ENCODE measurements at regions not wholly inside any gene's neighbourhood (a gene's known extent, or its start where the extent isn't known, plus 50 kb on each side); places are given as distances from the start of the nearest gene placed in this dataset.

DNA sequence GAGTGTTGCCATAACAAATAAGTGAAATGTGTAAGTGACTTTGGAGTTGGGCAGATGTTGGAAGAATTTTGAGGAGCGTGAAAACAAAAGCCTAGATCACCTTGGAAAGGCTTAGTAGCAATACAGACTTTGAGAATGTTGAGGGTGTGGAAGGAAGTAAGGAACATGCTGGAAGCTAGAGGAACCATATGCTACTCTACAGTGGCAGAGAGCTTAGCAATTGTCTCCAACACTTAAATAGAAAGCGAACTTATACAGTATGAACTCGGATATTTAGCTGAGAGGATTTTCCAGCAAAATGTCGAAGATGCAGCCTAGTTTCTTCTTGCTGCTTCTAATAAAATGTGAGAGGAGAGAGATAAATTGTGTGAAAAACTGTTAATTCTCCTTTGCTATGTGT is 271.2 kb downstream of the ADRA2A start:
- Histone ChIP-seq H3K36me3 (ENCODE audit: control insufficient read depth in 2 of 2, insufficient read depth in 1 of 2, low read length in 2 of 2) (no peaks in the 10 kb centered on the region), H3K9me3 (ENCODE audit: control insufficient read depth, insufficient read depth, low read depth, low read length) (no peaks in the 10 kb centered on the region), H3K27ac (ENCODE audit: extremely low read depth, low read depth, low read length) (no peak overlapping the region), H3K4me3 (ENCODE audit: low read depth, low read length) (no peak overlapping the region), H3K4me1 (ENCODE audit: control insufficient read depth, insufficient read depth, low read length) (no peaks in the 10 kb centered on the region)
- TF ChIP-seq, protein P1, sequence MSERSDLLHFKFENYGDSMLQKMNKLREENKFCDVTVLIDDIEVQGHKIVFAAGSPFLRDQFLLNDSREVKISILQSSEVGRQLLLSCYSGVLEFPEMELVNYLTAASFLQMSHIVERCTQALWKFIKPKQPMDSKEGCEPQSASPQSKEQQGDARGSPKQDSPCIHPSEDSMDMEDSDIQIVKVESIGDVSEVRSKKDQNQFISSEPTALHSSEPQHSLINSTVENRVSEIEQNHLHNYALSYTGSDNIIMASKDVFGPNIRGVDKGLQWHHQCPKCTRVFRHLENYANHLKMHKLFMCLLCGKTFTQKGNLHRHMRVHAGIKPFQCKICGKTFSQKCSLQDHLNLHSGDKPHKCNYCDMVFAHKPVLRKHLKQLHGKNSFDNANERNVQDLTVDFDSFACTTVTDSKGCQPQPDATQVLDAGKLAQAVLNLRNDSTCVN (tag by site-specific recombination; optimal IDR thresholded peaks at IDR 0.05), result no peak
- TF ChIP-seq KLF1 (tag by site-specific recombination; IDR thresholded peaks at IDR 0.05), result no peak
- TF ChIP-seq ZNF621 (tag by site-specific recombination; IDR thresholded peaks at IDR 0.05), result no peak
- no peak for TF ChIP-seq ZNF600 (tag by site-specific recombination; IDR thresholded peaks at IDR 0.05)
- TF ChIP-seq, protein P2, sequence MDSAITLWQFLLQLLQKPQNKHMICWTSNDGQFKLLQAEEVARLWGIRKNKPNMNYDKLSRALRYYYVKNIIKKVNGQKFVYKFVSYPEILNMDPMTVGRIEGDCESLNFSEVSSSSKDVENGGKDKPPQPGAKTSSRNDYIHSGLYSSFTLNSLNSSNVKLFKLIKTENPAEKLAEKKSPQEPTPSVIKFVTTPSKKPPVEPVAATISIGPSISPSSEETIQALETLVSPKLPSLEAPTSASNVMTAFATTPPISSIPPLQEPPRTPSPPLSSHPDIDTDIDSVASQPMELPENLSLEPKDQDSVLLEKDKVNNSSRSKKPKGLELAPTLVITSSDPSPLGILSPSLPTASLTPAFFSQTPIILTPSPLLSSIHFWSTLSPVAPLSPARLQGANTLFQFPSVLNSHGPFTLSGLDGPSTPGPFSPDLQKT (IDR thresholded peaks at IDR 0.05; ENCODE audit: borderline replicate concordance, low read depth, low read length), result no peak
- no peak for TF ChIP-seq OVOL3 (tag by site-specific recombination; IDR thresholded peaks at IDR 0.05)
- TF ChIP-seq MYNN (tag by site-specific recombination; IDR thresholded peaks at IDR 0.05; ENCODE audit: borderline replicate concordance), result no peak
- TF ChIP-seq, protein P3, sequence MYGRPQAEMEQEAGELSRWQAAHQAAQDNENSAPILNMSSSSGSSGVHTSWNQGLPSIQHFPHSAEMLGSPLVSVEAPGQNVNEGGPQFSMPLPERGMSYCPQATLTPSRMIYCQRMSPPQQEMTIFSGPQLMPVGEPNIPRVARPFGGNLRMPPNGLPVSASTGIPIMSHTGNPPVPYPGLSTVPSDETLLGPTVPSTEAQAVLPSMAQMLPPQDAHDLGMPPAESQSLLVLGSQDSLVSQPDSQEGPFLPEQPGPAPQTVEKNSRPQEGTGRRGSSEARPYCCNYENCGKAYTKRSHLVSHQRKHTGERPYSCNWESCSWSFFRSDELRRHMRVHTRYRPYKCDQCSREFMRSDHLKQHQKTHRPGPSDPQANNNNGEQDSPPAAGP (tag by site-specific recombination; IDR thresholded peaks at IDR 0.05), result no peak
- TF ChIP-seq ZBTB20 (tag by site-specific recombination; IDR thresholded peaks at IDR 0.05), result no peak
- TF ChIP-seq ZNF768 (tag by site-specific recombination; IDR thresholded peaks at IDR 0.05), result no peak
- TF ChIP-seq ZNF560 (tag by site-specific recombination; IDR thresholded peaks at IDR 0.05; ENCODE audit: borderline replicate concordance), result no peak
- TF ChIP-seq ZNF140 (tag by site-specific recombination; IDR thresholded peaks at IDR 0.05), result no peak
- TF ChIP-seq ZNF37A (tag by site-specific recombination; IDR thresholded peaks at IDR 0.05), result no peak
- TF ChIP-seq, protein P4, sequence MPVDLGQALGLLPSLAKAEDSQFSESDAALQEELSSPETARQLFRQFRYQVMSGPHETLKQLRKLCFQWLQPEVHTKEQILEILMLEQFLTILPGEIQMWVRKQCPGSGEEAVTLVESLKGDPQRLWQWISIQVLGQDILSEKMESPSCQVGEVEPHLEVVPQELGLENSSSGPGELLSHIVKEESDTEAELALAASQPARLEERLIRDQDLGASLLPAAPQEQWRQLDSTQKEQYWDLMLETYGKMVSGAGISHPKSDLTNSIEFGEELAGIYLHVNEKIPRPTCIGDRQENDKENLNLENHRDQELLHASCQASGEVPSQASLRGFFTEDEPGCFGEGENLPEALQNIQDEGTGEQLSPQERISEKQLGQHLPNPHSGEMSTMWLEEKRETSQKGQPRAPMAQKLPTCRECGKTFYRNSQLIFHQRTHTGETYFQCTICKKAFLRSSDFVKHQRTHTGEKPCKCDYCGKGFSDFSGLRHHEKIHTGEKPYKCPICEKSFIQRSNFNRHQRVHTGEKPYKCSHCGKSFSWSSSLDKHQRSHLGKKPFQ (tag by site-specific recombination; IDR thresholded peaks at IDR 0.05), result no peak
- TF ChIP-seq, protein P5, sequence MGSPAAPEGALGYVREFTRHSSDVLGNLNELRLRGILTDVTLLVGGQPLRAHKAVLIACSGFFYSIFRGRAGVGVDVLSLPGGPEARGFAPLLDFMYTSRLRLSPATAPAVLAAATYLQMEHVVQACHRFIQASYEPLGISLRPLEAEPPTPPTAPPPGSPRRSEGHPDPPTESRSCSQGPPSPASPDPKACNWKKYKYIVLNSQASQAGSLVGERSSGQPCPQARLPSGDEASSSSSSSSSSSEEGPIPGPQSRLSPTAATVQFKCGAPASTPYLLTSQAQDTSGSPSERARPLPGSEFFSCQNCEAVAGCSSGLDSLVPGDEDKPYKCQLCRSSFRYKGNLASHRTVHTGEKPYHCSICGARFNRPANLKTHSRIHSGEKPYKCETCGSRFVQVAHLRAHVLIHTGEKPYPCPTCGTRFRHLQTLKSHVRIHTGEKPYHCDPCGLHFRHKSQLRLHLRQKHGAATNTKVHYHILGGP (tag by site-specific recombination; IDR thresholded peaks at IDR 0.05), result no peak
- TF ChIP-seq ZNF10 (tag by site-specific recombination; IDR thresholded peaks at IDR 0.05), result no peak
- no peak for TF ChIP-seq ZNF391 (tag by site-specific recombination; IDR thresholded peaks at IDR 0.05; ENCODE audit: borderline replicate concordance, low read depth)
- TF ChIP-seq GLI2 (tag by site-specific recombination; IDR thresholded peaks at IDR 0.05; ENCODE audit: borderline replicate concordance, low read depth), result no peak
- POLR2A ChIA-PET, result no interaction called here
- CTCF ChIA-PET, result interaction anchor here (1.8 kb wide), 1 partner anchor 272 kb away, joined by 7 read pairs; no protein-coding TSS in a partner anchor

DNA sequence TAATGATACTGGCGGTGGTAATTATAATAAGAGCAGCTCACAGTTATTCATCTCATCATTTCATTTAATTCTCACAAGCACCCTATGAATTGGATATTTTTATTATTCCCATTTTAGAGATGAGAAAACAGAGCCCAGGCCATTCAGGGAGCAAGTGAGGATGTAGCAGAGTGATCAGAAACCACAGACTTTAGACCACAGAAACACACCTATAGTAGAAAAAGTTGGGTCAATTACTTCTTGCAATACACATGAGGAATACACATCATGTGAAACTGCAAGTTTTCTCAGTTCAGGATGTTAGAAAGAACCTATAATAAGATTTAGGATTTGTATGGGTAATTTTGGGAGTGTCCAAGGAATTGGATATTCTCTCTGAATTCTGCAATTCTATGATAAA is 278.0 kb downstream of the ADRA2A start:
- Histone ChIP-seq H3K27ac (ENCODE audit: extremely low read depth, low read depth, low read length) (no peak overlapping the region), H3K9me3 (ENCODE audit: control insufficient read depth, insufficient read depth, low read depth, low read length) (no peaks in the 10 kb centered on the region), H3K4me3 (ENCODE audit: low read depth, low read length) (no peak overlapping the region), H3K36me3 (ENCODE audit: control insufficient read depth in 2 of 2, insufficient read depth in 1 of 2, low read length in 2 of 2) (no peaks in the 10 kb centered on the region), H3K4me1 (ENCODE audit: control insufficient read depth, insufficient read depth, low read length) (no peaks in the 10 kb centered on the region; the same call in 1 of the 2 replicates)
- POLR2A ChIA-PET, result no interaction called here
- no peak for TF ChIP-seq ZBTB48 (tag by site-specific recombination; IDR thresholded peaks at IDR 0.05)
- no peak for TF ChIP-seq ZNF394 (tag by site-specific recombination; IDR thresholded peaks at IDR 0.05; ENCODE audit: borderline replicate concordance)
- no peak for TF ChIP-seq ZNF561 (tag by site-specific recombination; IDR thresholded peaks at IDR 0.05; ENCODE audit: borderline replicate concordance)
- TF ChIP-seq ZNF596 (tag by site-specific recombination; IDR thresholded peaks at IDR 0.05), result no peak
- TF ChIP-seq MYNN (tag by site-specific recombination; IDR thresholded peaks at IDR 0.05; ENCODE audit: borderline replicate concordance), result no peak
- TF ChIP-seq, protein P6, sequence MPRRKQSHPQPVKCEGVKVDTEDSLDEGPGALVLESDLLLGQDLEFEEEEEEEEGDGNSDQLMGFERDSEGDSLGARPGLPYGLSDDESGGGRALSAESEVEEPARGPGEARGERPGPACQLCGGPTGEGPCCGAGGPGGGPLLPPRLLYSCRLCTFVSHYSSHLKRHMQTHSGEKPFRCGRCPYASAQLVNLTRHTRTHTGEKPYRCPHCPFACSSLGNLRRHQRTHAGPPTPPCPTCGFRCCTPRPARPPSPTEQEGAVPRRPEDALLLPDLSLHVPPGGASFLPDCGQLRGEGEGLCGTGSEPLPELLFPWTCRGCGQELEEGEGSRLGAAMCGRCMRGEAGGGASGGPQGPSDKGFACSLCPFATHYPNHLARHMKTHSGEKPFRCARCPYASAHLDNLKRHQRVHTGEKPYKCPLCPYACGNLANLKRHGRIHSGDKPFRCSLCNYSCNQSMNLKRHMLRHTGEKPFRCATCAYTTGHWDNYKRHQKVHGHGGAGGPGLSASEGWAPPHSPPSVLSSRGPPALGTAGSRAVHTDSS (tag by site-specific recombination; IDR thresholded peaks at IDR 0.05), result no peak
- no peak for TF ChIP-seq ZNF654 (tag by site-specific recombination; IDR thresholded peaks at IDR 0.05; ENCODE audit: low read depth)
- CTCF ChIA-PET, result interaction anchor here (1.5 kb wide), 1 partner anchor 10 kb away, joined by 3 read pairs; no protein-coding TSS in a partner anchor

Measured in HEK293 (cell line).